NCI-H510A treated with DMSO at 0.1 percent for 48 hours (cell line): ENCODE measurements at regions not wholly inside any gene's neighbourhood (a gene's known extent, or its start where the extent isn't known, plus 50 kb on each side); places are given as distances from the start of the nearest gene placed in this dataset.
A peak's percentile ranks its signal among the peaks of the same experiment; 100 is the strongest.

Experiments
- DNase-seq: peaks from one replicate; lab custom pipeline; 2025; lab: John Stamatoyannopoulos, UW

GRCh38 chr15:47997195-47998080, 123.4 kb upstream of the SLC24A5 start:
- no peak for DNase-seq

- no peak for DNase-seq
Measured at GRCh38 chr15:47998619-47999019, 122.2 kb upstream of the SLC24A5 start.

- no peak for DNase-seq
Measured at GRCh38 chr15:48001393-48002039, 119.3 kb upstream of the SLC24A5 start.

GRCh38 chr15:48002767-48003166, 118.0 kb upstream of the SLC24A5 start:
- DNase-seq = peak; percentile 31

GRCh38 chr15:48003441-48003840, 117.3 kb upstream of the SLC24A5 start:
- no peak for DNase-seq

GRCh38 chr15:48005077-48005476, 115.7 kb upstream of the SLC24A5 start:
- DNase-seq = no peak

GRCh38 chr15:48006031-48006511, 114.7 kb upstream of the SLC24A5 start:
- DNase-seq = no peak

- no peak for DNase-seq
Measured at GRCh38 chr15:48010316-48010715, 110.5 kb upstream of the SLC24A5 start.

GRCh38 chr15:48012191-48012590, 108.6 kb upstream of the SLC24A5 start:
- no peak for DNase-seq

GRCh38 chr15:48016865-48017264, 103.9 kb upstream of the SLC24A5 start:
- no peak for DNase-seq

GRCh38 chr15:48017747-48018146, 103.0 kb upstream of the SLC24A5 start:
- no peak for DNase-seq

GRCh38 chr15:48020166-48020565, 100.6 kb upstream of the SLC24A5 start:
- no peak for DNase-seq

- peak; percentile 84 for DNase-seq
Measured at GRCh38 chr15:48021336-48022086, 99.3 kb upstream of the SLC24A5 start.

GRCh38 chr15:48025118-48025517, 95.7 kb upstream of the SLC24A5 start:
- DNase-seq = no peak

GRCh38 chr15:48028712-48029111, 92.1 kb upstream of the SLC24A5 start:
- DNase-seq = no peak

GRCh38 chr15:48029642-48030041, 91.1 kb upstream of the SLC24A5 start:
- DNase-seq = no peak

- peak; percentile 3 for DNase-seq
Measured at GRCh38 chr15:48031466-48031865, 89.3 kb upstream of the SLC24A5 start.

GRCh38 chr15:48031973-48032372, 88.8 kb upstream of the SLC24A5 start:
- DNase-seq = no peak

- no peak for DNase-seq
Measured at GRCh38 chr15:48032911-48033310, 87.9 kb upstream of the SLC24A5 start.

GRCh38 chr15:48038221-48038620, 82.6 kb upstream of the SLC24A5 start:
- DNase-seq = no peak

- DNase-seq = no peak
Measured at GRCh38 chr15:48040166-48040817, 80.5 kb upstream of the SLC24A5 start.

- no peak for DNase-seq
Measured at GRCh38 chr15:48041454-48041853, 79.3 kb upstream of the SLC24A5 start.
